ENCODE measurements at regions not wholly inside any gene's neighbourhood (a gene's known extent, or its start where the extent isn't known, plus 50 kb on each side); places are given as distances from the start of the nearest gene placed in this dataset.

DNA sequence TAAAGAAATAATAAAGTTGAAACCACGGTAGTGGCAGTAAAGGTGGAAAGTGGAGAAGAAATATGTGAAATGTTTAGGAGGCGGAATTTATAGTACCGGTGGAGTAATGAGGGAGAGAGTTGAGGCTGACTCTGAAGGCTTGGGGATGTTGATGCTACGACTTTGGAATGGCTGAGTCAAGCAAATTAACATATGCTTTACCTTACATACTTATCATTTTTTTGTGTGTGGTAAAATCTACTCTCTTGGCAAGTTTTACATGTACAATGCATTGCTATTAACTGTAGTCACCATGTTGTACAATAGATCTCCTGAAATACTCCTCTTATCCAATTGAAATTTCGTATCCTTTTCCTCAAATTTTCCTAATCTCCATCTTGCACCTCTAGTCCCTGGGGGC lies 179.0 kb downstream of the TAF11L14 start:
- Histone ChIP-seq H3K36me3 (no peaks in the 10 kb centered on the region), H3K4me1 (no peaks in the 10 kb centered on the region), H3K27me3 (no peaks in the 10 kb centered on the region), H3K27ac (no peak overlapping the region), H3K4me3 (no peak overlapping the region), H3K9me3 (no peaks in the 10 kb centered on the region)
- DNase-seq (ENCODE audit: extremely low spot score in 2 of 2), result no peak
- no peak for TF ChIP-seq POLR2AphosphoS5 (IDR thresholded peaks at IDR 0.05; ENCODE audit: insufficient read depth in 1 of 2, low read depth in 1 of 2)
- no peak for TF ChIP-seq POLR2A (IDR thresholded peaks at IDR 0.05)
- TF ChIP-seq, protein P1, sequence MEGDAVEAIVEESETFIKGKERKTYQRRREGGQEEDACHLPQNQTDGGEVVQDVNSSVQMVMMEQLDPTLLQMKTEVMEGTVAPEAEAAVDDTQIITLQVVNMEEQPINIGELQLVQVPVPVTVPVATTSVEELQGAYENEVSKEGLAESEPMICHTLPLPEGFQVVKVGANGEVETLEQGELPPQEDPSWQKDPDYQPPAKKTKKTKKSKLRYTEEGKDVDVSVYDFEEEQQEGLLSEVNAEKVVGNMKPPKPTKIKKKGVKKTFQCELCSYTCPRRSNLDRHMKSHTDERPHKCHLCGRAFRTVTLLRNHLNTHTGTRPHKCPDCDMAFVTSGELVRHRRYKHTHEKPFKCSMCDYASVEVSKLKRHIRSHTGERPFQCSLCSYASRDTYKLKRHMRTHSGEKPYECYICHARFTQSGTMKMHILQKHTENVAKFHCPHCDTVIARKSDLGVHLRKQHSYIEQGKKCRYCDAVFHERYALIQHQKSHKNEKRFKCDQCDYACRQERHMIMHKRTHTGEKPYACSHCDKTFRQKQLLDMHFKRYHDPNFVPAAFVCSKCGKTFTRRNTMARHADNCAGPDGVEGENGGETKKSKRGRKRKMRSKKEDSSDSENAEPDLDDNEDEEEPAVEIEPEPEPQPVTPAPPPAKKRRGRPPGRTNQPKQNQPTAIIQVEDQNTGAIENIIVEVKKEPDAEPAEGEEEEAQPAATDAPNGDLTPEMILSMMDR (IDR thresholded peaks at IDR 0.05), result no peak
- intact Hi-C loops (cut with DNase I), result no loop called here

DNA sequence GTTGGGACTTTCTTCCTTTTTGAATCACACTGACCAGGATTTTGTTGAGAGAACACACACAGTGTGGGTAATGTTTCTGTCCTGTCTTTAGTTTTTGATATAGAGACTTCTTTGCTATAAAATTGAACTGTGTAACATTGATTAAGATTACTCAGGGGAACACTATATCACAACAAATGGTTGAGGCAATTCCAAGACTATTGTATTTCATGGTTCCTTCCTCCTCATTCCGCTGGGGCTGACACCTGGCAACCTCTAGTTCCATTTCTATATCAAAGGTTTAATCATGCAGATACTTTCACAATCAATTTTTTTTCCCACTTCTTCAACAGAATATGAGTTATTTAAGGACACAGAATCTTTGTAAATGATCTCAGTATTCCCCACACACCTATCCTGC lies 182.2 kb downstream of the TAF11L14 start:
- intact Hi-C loops (cut with DNase I), result no loop called here
- no peak overlapping the region for H3K4me3 ChIP-seq
- no peaks in the 10 kb centered on the region for H3K9me3 ChIP-seq
- TF ChIP-seq, protein P1 (IDR thresholded peaks at IDR 0.05), result no peak
- no peak for TF ChIP-seq POLR2A (IDR thresholded peaks at IDR 0.05)
- TF ChIP-seq POLR2AphosphoS5 (IDR thresholded peaks at IDR 0.05; ENCODE audit: insufficient read depth in 1 of 2, low read depth in 1 of 2), result no peak
- no peak for DNase-seq (ENCODE audit: extremely low spot score in 2 of 2)
- no peak overlapping the region for H3K27ac ChIP-seq
- no peaks in the 10 kb centered on the region for H3K27me3 ChIP-seq
- no peaks in the 10 kb centered on the region for H3K36me3 ChIP-seq
- no peaks in the 10 kb centered on the region for H3K4me1 ChIP-seq

DNA sequence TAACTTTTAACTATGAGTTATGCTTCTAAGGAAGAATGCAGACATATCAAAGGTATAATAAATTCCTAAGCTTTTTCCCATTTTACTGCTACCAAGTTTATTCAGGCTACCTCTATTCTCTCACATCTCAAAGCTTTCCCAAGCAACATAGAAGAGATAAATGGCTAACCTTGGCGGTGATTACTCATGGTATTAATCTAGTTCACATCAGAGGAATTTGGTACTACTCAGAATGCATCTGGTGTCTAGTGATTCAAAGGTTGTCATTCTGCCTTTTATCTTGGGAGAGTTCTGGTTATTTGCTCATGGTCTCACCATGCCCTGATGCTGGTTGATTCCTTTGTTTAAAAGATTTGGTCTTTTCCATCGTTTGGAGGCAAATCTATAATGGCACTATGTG lies 182.7 kb downstream of the TAF11L14 start:
- Histone ChIP-seq H3K27ac (no peak overlapping the region), H3K27me3 (no peaks in the 10 kb centered on the region), H3K36me3 (no peaks in the 10 kb centered on the region), H3K4me3 (no peak overlapping the region), H3K4me1 (no peaks in the 10 kb centered on the region), H3K9me3 (no peaks in the 10 kb centered on the region)
- intact Hi-C loops (cut with DNase I), result no loop called here
- TF ChIP-seq, protein P1 (IDR thresholded peaks at IDR 0.05), result no peak
- TF ChIP-seq POLR2A (IDR thresholded peaks at IDR 0.05) (no peak), POLR2AphosphoS5 (IDR thresholded peaks at IDR 0.05; ENCODE audit: insufficient read depth in 1 of 2, low read depth in 1 of 2) (no peak)
- DNase-seq (ENCODE audit: extremely low spot score in 2 of 2), result no peak

DNA sequence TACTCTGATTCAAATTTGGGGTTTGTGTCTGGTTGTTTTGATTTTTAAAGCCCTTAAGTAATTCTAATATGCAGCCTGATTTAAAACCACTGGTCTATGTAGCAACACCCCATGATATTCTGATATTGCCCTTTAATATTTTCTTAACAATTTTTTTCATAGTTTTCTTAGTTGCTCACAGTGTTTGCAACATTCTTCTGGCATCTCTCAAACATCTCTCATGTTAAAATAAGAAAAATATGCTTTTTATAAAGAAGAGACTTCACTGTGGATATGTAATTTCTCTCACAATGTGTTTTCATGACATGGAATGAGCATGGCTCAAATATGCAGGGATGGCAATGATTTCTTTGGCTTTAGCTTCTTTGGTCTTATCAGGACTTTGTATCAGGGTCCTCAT lies 183.7 kb downstream of the TAF11L14 start:
- Histone ChIP-seq H3K27me3 (no peaks in the 10 kb centered on the region), H3K36me3 (no peaks in the 10 kb centered on the region), H3K4me3 (no peak overlapping the region), H3K9me3 (no peaks in the 10 kb centered on the region), H3K4me1 (no peaks in the 10 kb centered on the region), H3K27ac (no peak overlapping the region)
- intact Hi-C loops (cut with DNase I), result no loop called here
- TF ChIP-seq, protein P1 (IDR thresholded peaks at IDR 0.05), result no peak
- TF ChIP-seq POLR2A (IDR thresholded peaks at IDR 0.05) (no peak), POLR2AphosphoS5 (IDR thresholded peaks at IDR 0.05; ENCODE audit: insufficient read depth in 1 of 2, low read depth in 1 of 2) (no peak)
- no peak for DNase-seq (ENCODE audit: extremely low spot score in 2 of 2)

DNA sequence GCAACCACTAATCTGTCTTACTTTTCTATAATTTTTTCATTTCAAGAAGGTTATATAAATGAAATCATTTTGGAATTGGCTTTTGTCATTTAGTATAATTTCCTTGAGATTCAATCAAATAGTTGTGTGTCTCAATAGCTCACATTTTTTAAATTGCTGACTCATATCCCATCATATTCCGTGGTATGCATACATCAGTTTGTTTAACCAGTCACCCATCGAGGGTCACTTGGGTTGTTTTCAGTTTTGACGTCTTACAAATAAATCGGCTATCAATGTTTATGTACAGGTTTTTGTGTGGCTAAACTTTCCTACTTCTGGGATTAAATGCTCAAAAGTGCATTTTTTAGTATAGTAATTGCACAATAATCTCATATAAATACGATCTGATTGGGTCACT lies 185.5 kb downstream of the TAF11L14 start:
- no peaks in the 10 kb centered on the region for H3K9me3 ChIP-seq
- intact Hi-C loops (cut with DNase I), result no loop called here
- no peak for DNase-seq (ENCODE audit: extremely low spot score in 2 of 2)
- no peak overlapping the region for H3K27ac ChIP-seq
- no peaks in the 10 kb centered on the region for H3K36me3 ChIP-seq
- TF ChIP-seq POLR2A (IDR thresholded peaks at IDR 0.05) (no peak), POLR2AphosphoS5 (IDR thresholded peaks at IDR 0.05; ENCODE audit: insufficient read depth in 1 of 2, low read depth in 1 of 2) (no peak)
- TF ChIP-seq, protein P1 (IDR thresholded peaks at IDR 0.05), result no peak
- no peak overlapping the region for H3K4me3 ChIP-seq
- H3K4me1 ChIP-seq, result no peaks in the 10 kb centered on the region
- no peaks in the 10 kb centered on the region for H3K27me3 ChIP-seq

All from vagina (tissue), 2 donors.